ENCODE measurements at regions not wholly inside any gene's neighbourhood (a gene's known extent, or its start where the extent isn't known, plus 50 kb on each side); places are given as distances from the start of the nearest gene placed in this dataset.

- no peak for TF ChIP-seq SIX5 (IDR thresholded peaks at IDR 0.05; ENCODE audit: low read depth, low read length)
- no peak for TF ChIP-seq BCL11A (IDR thresholded peaks at IDR 0.05; ENCODE audit: low read depth in 2 of 2, low read length in 2 of 2)
Measured at GRCh38 chr7:94239661-94240234, 154.9 kb upstream of the COL1A2 start (continued).

Measured in H1 (cell line).